Breast epithelium (tissue), 3 donors: ENCODE measurements at regions not wholly inside any gene's neighbourhood (a gene's known extent, or its start where the extent isn't known, plus 50 kb on each side); places are given as distances from the start of the nearest gene placed in this dataset.

Source experiments
- CTCF ChIP-seq, 3 donors: fragments of 450-650 bp; IDR thresholded peaks; one replicate each; pipeline ENCODE4 v1.5.1; 2016 to 2017; ENCODE audit warnings: antibody characterized with exemption in 3 of 3, mild to moderate bottlenecking in 3 of 3, moderate library complexity in 3 of 3
- POLR2A ChIP-seq: fragments of 450-650 bp; IDR thresholded peaks from one replicate; pipeline ENCODE4 v1.6.1; 2016; ENCODE audit warnings: antibody characterized with exemption, mild to moderate bottlenecking, moderate library complexity

- no peak for TF ChIP-seq CTCF (IDR thresholded peaks at IDR 0.05)
- no peak for TF ChIP-seq POLR2A
These were observed 118.4 kb upstream of the MAP3K1 start for GRCh38 chr5:56696900-56697299.
